T47D (cell line): ENCODE measurements at regions not wholly inside any gene's neighbourhood (a gene's known extent, or its start where the extent isn't known, plus 50 kb on each side); places are given as distances from the start of the nearest gene placed in this dataset.
A peak's percentile ranks its signal among the peaks of the same experiment; 100 is the strongest.
"Not testable (repeated sequence)": the region's sequence is repeated elsewhere in the genome, so short reads cannot be mapped to it uniquely, and the experiment has no call there.

Source experiments
- DNase-seq, 2 experiments: peaks; one replicate each; pipeline versions ENCODE4 v3.0.0 to v3.0.0-alpha.2; 2011 to 2012; ENCODE audit warnings: low read depth in 1 of 2, low spot score in 1 of 2
- JUND ChIP-seq: IDR thresholded peaks from 2 replicates; pipeline ENCODE4 v1.6.1; 2012; ENCODE audit warnings: low read depth
- in situ Hi-C: cut with HindIII; loops from 2 replicates; pipeline ENCODE4 v1.10.0; 2016; ENCODE audit warnings: low sequenced_read_pairs, low pct_unique_long_range_greater_than_20kb

DNA sequence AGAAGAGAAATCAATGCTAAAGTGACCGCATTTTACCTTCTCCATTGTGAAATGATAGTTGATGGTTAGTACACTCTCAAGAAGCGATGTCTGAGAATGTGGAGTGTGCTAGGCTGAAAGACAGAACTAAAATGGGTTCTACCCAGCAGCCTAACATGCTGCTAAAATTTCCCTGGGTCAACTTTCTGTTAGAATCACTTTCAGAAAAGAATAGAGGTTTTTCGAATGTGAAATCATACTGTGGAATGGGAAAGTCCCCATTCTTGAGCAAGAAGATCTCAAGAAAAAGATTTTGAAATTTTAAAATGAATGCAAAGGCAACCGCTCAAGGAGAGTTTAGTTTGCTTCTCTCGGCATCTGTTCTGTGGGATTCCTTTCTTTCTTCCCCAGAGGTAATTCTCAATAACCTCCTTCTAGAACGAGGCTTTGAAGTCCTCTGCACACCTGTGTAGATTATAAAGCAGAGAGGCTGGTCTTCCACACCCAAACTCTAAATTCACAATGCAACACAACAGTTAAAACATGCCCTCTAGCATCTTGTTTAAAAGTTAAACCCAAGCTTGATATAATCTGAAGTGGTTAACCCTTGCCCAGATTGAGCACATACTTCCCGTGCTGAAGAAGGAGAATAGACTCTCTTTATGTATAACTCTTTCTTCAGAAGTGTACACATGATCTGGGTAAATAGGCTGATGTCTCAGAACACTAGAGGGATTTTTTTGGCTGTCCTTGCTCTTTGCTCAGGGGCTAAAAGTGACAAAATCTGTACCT, 208.7 kb upstream of the KLF3 start:
- in situ Hi-C loops = no loop called here
- no peak for TF ChIP-seq JUND
- peak in 1 of 2 experiments; percentile 27 for DNase-seq

DNA sequence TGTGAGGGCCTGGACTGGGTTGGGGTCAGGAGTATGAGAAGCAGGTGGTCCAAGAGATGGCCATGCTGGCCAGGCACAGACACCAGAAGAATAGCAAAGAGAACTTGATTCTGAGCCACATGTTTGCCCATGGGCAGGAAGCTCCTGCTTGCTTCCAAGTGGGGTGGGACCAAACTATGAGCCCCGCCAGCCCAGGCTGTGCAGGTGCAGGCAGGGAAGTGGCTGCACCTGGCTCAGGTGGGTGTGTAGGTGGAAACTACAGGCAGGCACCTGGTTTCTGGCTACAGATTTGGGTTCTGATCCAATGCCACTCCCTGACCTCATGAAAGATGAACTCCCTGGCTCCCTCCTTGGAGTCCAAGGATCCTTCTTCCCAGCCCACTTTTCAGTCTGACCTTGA, 207.9 kb upstream of the KLF3 start:
- no peak for DNase-seq
- TF ChIP-seq JUND = no peak
- in situ Hi-C loops = no loop called here

DNA sequence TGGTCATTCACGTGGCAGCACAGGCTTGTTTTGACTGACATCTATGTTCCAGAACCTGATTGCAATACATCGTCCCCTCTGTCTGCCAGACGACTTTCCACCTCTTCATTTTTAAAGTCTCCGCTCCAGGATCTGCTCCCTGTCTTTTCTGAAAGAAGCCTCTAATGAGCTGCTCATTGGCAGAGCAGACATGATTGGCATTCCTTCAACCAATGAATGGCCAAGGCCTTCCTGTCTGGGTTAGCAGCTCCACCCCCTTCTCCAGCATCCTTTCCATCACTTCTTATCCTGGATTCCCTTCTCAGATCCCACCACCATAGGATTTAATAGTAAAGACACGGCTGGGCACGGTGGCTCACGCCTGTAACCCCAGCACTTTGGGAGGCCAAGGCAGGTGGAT, 202.7 kb upstream of the KLF3 start:
- in situ Hi-C loops = no loop called here
- TF ChIP-seq JUND = no peak
- peak in 1 of 2 experiments; percentile 44 for DNase-seq

DNA sequence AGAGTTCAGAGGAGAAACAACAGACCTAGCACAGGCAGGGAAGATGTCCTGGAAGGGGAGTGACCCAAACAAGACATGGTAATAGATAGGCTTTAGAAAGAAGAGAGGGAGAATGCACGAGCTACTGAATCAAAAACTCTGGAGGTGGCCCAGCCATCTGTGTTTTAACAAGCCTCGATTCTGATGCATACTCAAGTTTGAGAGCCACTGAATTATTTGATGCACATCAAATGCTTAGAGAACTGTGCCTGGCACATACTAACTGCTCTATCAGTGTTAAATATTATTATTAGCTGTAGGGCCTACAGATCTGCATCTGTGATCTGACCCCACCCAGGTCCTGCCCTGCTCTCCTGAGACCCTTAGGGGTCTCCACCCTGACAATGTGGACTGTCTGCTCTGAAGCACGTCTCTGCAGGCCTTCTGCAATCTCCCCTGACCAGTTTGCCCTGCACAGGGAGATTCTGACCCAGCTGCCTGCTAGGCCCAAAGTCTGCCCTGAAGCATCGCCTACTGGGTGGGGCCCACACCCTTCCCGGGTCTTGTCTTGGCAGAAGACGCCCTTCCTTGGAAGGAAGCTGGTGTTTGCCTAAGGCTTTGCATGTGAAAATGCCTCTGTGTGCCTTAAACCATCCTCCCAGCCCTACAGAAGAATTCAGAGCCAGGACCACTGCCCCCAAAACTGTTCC, 201.5 kb upstream of the KLF3 start:
- no peak for TF ChIP-seq JUND
- no peak for DNase-seq
- in situ Hi-C loops = no loop called here

DNA sequence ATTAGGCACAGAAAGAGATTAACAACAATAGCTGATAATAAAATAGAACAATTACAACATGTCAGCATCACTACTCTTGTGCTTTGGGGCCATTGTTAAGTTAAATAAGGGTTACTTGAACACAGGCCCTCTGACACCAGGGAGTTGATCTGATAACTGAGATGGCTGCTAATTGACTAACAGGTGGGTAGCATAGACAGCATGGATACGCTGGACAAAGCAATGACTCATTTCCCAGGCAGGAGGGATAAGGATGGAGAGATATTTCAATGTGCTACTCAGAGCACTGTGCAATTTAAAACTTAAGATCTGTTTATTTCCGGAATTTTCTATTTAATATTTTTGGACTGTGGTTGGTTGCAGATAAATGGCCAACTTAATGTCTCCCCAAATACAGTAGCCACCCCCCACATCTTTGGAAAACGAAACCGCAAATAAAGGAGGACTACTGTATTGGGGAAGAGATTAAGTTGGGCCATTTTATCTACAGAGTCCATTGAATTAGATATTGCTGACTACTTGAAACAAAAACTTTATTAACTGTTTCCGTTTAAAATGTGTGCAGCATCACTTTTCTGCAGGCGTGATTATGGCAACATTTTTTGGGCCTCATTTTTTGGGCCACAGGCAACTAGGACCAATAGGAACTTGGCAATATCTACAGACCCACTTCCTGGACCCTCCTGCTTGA, 200.6 kb upstream of the KLF3 start:
- in situ Hi-C loops = no loop called here

DNA sequence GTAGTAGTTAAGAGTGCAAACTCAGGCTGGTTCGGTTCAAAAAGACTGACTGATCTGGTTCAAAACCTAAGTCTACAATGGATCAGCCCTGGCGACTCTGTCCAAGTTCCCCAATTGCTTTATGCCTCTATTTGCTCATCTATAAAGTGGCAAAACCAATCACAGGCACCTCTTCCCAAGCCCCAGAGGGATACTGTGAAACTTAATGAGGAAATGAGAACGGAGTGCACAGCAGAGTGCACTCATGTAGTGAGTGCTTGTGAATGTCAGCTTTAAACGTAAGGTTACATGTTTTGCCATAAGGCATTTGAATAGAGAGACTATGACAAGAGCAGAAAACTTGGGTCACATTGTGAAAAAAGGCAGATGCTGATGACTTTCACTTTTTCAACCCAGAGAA, 199.7 kb upstream of the KLF3 start:
- in situ Hi-C loops = no loop called here
- TF ChIP-seq JUND = no peak

More for the DNA sequence above, 200.6 kb upstream of the KLF3 start:
- no peak for DNase-seq
- no peak for TF ChIP-seq JUND

DNA sequence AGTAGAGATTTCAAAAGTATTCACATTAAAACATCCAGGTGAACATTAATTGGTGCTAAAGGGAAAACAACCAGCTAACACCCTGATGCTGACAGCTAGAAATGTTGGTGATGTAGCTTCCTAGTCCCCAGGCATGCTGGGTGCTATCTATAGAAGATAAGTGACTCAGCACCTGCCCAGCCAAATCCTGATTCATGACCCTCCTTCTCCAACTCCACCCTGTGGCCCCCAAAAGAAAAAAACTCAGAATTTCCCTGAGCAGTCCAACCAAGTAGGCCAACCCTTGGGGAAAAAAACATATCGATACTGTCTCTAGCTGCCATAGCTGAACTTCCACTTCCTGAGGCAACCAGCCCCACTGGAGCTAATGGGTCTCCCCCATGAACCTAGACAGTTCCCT, 197.6 kb upstream of the KLF3 start:
- no peak for TF ChIP-seq JUND
- no peak for DNase-seq

More for the DNA sequence above, 199.7 kb upstream of the KLF3 start:
- DNase-seq = no peak

DNA sequence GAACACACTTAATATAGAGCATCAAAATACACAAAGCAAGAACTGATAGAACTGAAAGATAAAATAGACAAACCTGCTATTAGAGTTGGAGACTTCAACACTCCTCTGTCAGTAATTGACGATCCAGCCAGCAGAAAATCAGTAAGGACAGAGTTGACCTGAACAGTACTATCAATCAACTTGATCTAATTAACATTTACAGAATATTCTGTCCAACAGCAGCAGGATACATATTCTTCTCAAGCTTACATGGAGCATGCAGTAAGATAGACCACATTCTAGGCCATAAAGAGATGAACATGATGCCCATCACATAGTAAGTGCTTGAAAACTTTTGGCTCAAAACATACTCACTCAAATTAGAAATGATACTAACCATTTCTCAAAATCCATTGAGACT, 196.7 kb upstream of the KLF3 start:
- in situ Hi-C loops = no loop called here

More for the DNA sequence above, 197.6 kb upstream of the KLF3 start:
- in situ Hi-C loops = no loop called here

DNA sequence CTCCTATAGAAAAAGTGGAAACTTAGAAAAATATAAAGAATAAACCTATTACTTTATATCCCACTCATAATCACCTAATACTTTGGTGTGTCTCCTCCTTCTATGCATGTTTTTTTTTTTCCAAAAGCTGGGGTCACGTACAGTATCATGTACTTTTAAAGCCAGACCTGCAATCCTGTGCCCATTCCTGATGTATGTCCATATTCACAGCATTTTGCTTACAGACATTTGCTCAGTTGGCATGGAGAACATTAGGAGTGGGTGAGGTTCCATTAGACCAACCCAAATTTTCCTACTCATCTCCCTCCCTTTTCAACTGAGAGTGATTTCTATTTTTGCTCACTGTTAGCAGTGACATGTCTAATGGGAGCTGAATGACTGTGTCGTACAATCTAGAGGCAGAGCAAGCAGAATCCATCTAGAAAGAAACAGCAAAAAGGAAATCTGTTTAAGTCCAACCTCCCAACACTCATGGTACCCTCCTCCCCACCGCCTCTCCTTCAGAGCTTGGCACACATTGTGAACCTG, 195.6 kb upstream of the KLF3 start:
- DNase-seq = no peak
- in situ Hi-C loops = no loop called here
- no peak for TF ChIP-seq JUND

More for the DNA sequence above, 196.7 kb upstream of the KLF3 start:
- DNase-seq = no peak
- no peak for TF ChIP-seq JUND

DNA sequence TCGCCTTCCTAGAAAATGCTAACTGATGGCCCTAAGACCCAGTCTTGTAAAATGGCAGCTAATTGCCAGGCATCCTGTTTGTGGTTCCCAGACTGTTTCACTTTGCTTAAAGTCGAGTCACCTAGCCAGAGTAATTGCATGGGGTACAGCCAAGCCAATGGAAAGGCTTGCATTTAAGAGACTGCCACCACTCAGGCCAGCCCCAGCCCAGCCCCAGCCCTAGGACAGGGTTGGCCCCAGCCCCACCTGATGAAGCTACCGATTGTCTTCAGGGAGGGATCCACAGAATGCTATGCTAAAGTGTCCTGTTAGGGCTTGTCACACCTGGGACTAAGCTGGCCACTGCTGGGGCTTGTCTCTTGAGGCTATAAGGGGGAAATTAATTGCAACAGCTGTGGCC, 194.6 kb upstream of the KLF3 start:
- no peak for DNase-seq
- TF ChIP-seq JUND = no peak
- in situ Hi-C loops = no loop called here

DNA sequence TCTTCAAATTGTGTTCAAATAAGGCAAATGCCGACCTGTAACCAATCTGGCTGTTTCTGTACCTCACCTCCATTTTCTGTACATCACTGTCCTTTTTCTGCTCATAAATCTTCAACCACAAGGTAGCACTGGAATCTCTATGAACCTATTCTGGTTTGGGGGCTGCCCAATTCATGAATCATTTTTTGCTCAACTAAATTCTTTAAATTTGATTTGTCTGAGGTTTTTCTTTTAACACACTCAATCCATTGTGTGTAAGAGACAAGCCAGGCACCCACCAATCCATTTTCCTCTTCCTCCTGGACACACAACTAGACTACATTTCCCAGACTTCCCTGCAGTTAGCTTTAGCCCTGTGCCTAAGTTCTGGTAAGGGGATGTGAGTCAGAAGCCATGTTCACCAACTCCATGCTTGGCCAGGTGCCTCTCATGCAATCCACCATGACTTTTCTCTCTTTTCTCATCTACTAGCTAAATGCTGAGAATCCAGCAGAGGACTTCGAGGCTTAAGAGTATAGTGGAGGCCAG, 193.2 kb upstream of the KLF3 start:
- DNase-seq = no peak
- in situ Hi-C loops = no loop called here
- no peak for TF ChIP-seq JUND

DNA sequence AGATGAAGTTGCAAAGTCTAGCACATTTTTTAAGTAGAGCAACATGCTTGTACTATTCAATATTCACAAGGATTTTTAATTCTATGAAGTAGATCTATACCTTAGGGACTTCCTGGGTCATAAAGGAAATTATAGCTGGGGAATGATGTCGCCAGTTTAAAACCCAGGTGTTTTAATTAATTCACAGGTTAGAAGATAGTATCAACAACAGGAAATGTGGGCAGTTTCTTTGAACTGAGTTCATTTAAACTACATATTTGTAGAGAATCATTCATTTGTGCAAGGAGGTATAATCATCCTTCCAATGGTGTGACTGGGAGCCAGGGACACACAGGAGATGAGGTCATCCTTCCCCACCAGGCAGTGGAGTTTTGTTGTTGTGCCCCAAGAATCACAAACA, 181.3 kb upstream of the KLF3 start:
- no peak for DNase-seq
- in situ Hi-C loops = no loop called here
- no peak for TF ChIP-seq JUND

DNA sequence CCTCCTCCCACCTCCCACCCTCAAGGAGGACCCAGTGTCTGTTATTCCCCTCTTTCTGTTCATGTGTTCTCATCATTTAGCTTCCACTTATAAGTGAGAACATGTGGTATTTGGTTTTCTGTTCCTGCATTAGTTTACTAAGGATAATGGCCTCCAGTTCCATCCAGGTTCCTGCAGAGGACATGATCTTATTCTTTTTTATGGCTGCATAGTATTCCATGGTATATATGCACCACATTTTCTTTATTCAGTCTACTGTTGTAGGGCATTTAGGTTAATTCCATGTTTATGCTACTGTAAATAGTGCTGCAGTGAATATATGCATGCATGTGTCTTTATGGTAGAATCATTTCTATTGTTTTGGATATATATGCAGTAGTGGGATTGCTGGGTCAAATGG, 180.4 kb upstream of the KLF3 start:
- DNase-seq, in situ Hi-C loops: not testable (repeated sequence)
